ENCODE measurements at regions not wholly inside any gene's neighbourhood (a gene's known extent, or its start where the extent isn't known, plus 50 kb on each side); places are given as distances from the start of the nearest gene placed in this dataset.

- TF ChIP-seq CTCF (conservative IDR thresholded peaks at IDR 0.05; ENCODE audit: low read depth, low read length) (no peak), EZH2 (IDR thresholded peaks at IDR 0.05; ENCODE audit: borderline replicate concordance, low read depth, low read length, poor library complexity, severe bottlenecking) (no peak)
- H3K4me1 ChIP-seq (ENCODE audit: insufficient read depth, low read length, poor library complexity, severe bottlenecking) = no peaks in the 10 kb centered on the region
- no peak overlapping the region for H3K27ac ChIP-seq (ENCODE audit: low read depth, low read length, poor library complexity, severe bottlenecking)
- H3K4me3 ChIP-seq (ENCODE audit: low read depth, low read length, poor library complexity, severe bottlenecking) = no peak overlapping the region
- H3K36me3 ChIP-seq (ENCODE audit: insufficient read depth, low read length, poor library complexity, severe bottlenecking) = no peaks in the 10 kb centered on the region
- no peak for DNase-seq (ENCODE audit: low spot score)
- H3K9me3 ChIP-seq (ENCODE audit: low read depth, low read length, poor library complexity, severe bottlenecking) = no peaks in the 10 kb centered on the region
- CTCF ChIA-PET = no interaction called here
- intact Hi-C loops (cut with micrococcal nuclease; ENCODE audit: unreplicated experiment) = no loop called here
- POLR2A ChIA-PET (ENCODE audit: low non-redundant PET) = no interaction called here
- no peaks in the 10 kb centered on the region for H3K27me3 ChIP-seq (replicated peaks; ENCODE audit: insufficient read depth, low read depth, low read length, poor library complexity)
- no TSS peak for BruUV-seq (replicated peaks)
These were observed 319.8 kb downstream of the FRK start for GRCh38 chr6:115740907-115741306.

- TF ChIP-seq CTCF (conservative IDR thresholded peaks at IDR 0.05; ENCODE audit: low read depth, low read length) (no peak), EZH2 (IDR thresholded peaks at IDR 0.05; ENCODE audit: borderline replicate concordance, low read depth, low read length, poor library complexity, severe bottlenecking) (no peak)
- Histone ChIP-seq H3K9me3 (ENCODE audit: low read depth, low read length, poor library complexity, severe bottlenecking) (no peaks in the 10 kb centered on the region), H3K27ac (ENCODE audit: low read depth, low read length, poor library complexity, severe bottlenecking) (no peak overlapping the region), H3K36me3 (ENCODE audit: insufficient read depth, low read length, poor library complexity, severe bottlenecking) (no peaks in the 10 kb centered on the region), H3K4me3 (ENCODE audit: low read depth, low read length, poor library complexity, severe bottlenecking) (no peak overlapping the region), H3K27me3 (replicated peaks; ENCODE audit: insufficient read depth, low read depth, low read length, poor library complexity) (no peaks in the 10 kb centered on the region), H3K4me1 (ENCODE audit: insufficient read depth, low read length, poor library complexity, severe bottlenecking) (no peaks in the 10 kb centered on the region)
- ChIA-PET POLR2A (ENCODE audit: low non-redundant PET) (no interaction called here), CTCF (no interaction called here)
- DNase-seq (ENCODE audit: low spot score) = no peak
- intact Hi-C loops (cut with micrococcal nuclease; ENCODE audit: unreplicated experiment) = no loop called here
- no TSS peak for BruUV-seq (replicated peaks)
These were observed 325.1 kb downstream of the FRK start for GRCh38 chr6:115735610-115736009.

GRCh38 chr6:115733426-115733825 lies 327.3 kb downstream of the FRK start:
- DNase-seq (ENCODE audit: low spot score) = no peak
- POLR2A ChIA-PET (ENCODE audit: low non-redundant PET) = interaction anchor here (0.6 kb wide), 1 partner anchor 27 kb away, joined by 5 read pairs; no protein-coding TSS in a partner anchor
- H3K4me1 ChIP-seq (ENCODE audit: insufficient read depth, low read length, poor library complexity, severe bottlenecking) = no peaks in the 10 kb centered on the region
- no peak for TF ChIP-seq CTCF (conservative IDR thresholded peaks at IDR 0.05; ENCODE audit: low read depth, low read length)
- no peak for TF ChIP-seq EZH2 (IDR thresholded peaks at IDR 0.05; ENCODE audit: borderline replicate concordance, low read depth, low read length, poor library complexity, severe bottlenecking)
- no peak overlapping the region for H3K27ac ChIP-seq (ENCODE audit: low read depth, low read length, poor library complexity, severe bottlenecking)
- no peaks in the 10 kb centered on the region for H3K9me3 ChIP-seq (ENCODE audit: low read depth, low read length, poor library complexity, severe bottlenecking)
- no TSS peak for BruUV-seq (replicated peaks)
- CTCF ChIA-PET = no interaction called here
- H3K27me3 ChIP-seq (replicated peaks; ENCODE audit: insufficient read depth, low read depth, low read length, poor library complexity) = no peaks in the 10 kb centered on the region
- H3K36me3 ChIP-seq (ENCODE audit: insufficient read depth, low read length, poor library complexity, severe bottlenecking) = no peaks in the 10 kb centered on the region
- intact Hi-C loops (cut with micrococcal nuclease; ENCODE audit: unreplicated experiment) = no loop called here
- no peak overlapping the region for H3K4me3 ChIP-seq (ENCODE audit: low read depth, low read length, poor library complexity, severe bottlenecking)

Data from A673 (cell line).